HepG2 (cell line): ENCODE measurements at regions not wholly inside any gene's neighbourhood (a gene's known extent, or its start where the extent isn't known, plus 50 kb on each side); places are given as distances from the start of the nearest gene placed in this dataset.

ENCODE experiments used
- ASH2L ChIP-seq: fragments of 300-600, 200-600 bp; sonication (generic); IDR thresholded peaks from 2 replicates; pipeline ENCODE4 v1.7.0; 2017; ENCODE audit warnings: low read depth, mild to moderate bottlenecking, moderate library complexity, mixed read lengths, low read length; ENCODE audit not compliant: insufficient read length
- CBX2 ChIP-seq, 2 experiments: fragments of 200-600 bp in 1 of 2; sonication (generic); formaldehyde crosslinking in 1 of 2; IDR thresholded peaks; 2 replicates each; pipeline versions ENCODE4 v1.7.0 to v1.8.1; 2018 to 2022; ENCODE audit warnings: low read depth in 2 of 2, low read length in 1 of 2, mild to moderate bottlenecking in 1 of 2, missing genetic modification reagents in 1 of 2
- HNRNPL ChIP-seq: fragments of 200-400 bp; formaldehyde crosslinking; IDR thresholded peaks from 2 replicates; pipeline ENCODE4 v1.6.1; 2017; ENCODE audit warnings: mild to moderate bottlenecking, low read depth, low read length
- KDM5A ChIP-seq: fragments of 200-600 bp; sonication (generic); IDR thresholded peaks from 2 replicates; pipeline ENCODE4 v1.7.0; 2018; ENCODE audit warnings: antibody characterized with exemption, mild to moderate bottlenecking, low read length, borderline replicate concordance
- PAX8 ChIP-seq: sonication (generic); formaldehyde crosslinking; IDR thresholded peaks from 2 replicates; pipeline ENCODE4 v1.8.0; 2022; ENCODE audit warnings: mild to moderate bottlenecking, missing genetic modification reagents, borderline replicate concordance
- PTBP1 ChIP-seq: fragments of 200-400 bp; formaldehyde crosslinking; IDR thresholded peaks from 2 replicates; pipeline ENCODE4 v1.6.1; 2018; ENCODE audit warnings: low read length, low read depth; ENCODE audit not compliant: poor library complexity, severe bottlenecking
- REXO4 ChIP-seq: sonication (generic); formaldehyde crosslinking; IDR thresholded peaks from 2 replicates; pipeline ENCODE4 v1.8.0; 2022; ENCODE audit warnings: missing genetic modification reagents, mild to moderate bottlenecking, borderline replicate concordance
- SMARCC2 ChIP-seq: fragments of 450-650 bp; IDR thresholded peaks from 2 replicates; pipeline ENCODE4 v1.6.1; 2017; ENCODE audit warnings: antibody characterized with exemption, mild to moderate bottlenecking
- ZKSCAN8 ChIP-seq: IDR thresholded peaks from 2 replicates; pipeline ENCODE4 v1.6.1; 2016; ENCODE audit warnings: borderline replicate concordance, missing genetic modification reagents, missing compliant biosample characterization
- ZNF101 ChIP-seq: sonication (generic); formaldehyde crosslinking; IDR thresholded peaks from 2 replicates; pipeline ENCODE4 v1.4.0; 2020; ENCODE audit warnings: mild to moderate bottlenecking, low read depth, missing genetic modification reagents, borderline replicate concordance
- ZNF232 ChIP-seq: sonication (generic); formaldehyde crosslinking; IDR thresholded peaks from 2 replicates; pipeline ENCODE4 v1.4.0; 2020; ENCODE audit warnings: missing genetic modification reagents, borderline replicate concordance
- ZNF274 ChIP-seq: sonication (generic); formaldehyde crosslinking; IDR thresholded peaks from 2 replicates; pipeline ENCODE4 v1.5.1; 2020; ENCODE audit warnings: mild to moderate bottlenecking, missing genetic modification reagents
- TF ChIP-seq, protein P1 (sequence below): sonication (generic); formaldehyde crosslinking; IDR thresholded peaks from 2 replicates; pipeline ENCODE4 v1.4.0; 2020; ENCODE audit warnings: missing genetic modification reagents
- TF ChIP-seq, protein P2 (sequence below): sonication (generic); formaldehyde crosslinking; IDR thresholded peaks from 2 replicates; pipeline ENCODE4 v1.4.0; 2020; ENCODE audit warnings: missing genetic modification reagents, mild to moderate bottlenecking, borderline replicate concordance
- TF ChIP-seq, protein P3 (sequence below): IDR thresholded peaks from 2 replicates; pipeline ENCODE4 v1.6.1; 2012; ENCODE audit warnings: low read depth, low read length, improper control_type of control experiment
- TF ChIP-seq, protein P4 (sequence below): sonication (generic); formaldehyde crosslinking; conservative IDR thresholded peaks from 2 replicates; pipeline ENCODE4 v1.5.0; 2020; ENCODE audit warnings: missing genetic modification reagents
- TF ChIP-seq, protein P5 (sequence below): sonication (generic); formaldehyde crosslinking; IDR thresholded peaks from 2 replicates; pipeline ENCODE4 v1.8.1; 2022; ENCODE audit warnings: low read depth, mild to moderate bottlenecking, missing genetic modification reagents

DNA sequence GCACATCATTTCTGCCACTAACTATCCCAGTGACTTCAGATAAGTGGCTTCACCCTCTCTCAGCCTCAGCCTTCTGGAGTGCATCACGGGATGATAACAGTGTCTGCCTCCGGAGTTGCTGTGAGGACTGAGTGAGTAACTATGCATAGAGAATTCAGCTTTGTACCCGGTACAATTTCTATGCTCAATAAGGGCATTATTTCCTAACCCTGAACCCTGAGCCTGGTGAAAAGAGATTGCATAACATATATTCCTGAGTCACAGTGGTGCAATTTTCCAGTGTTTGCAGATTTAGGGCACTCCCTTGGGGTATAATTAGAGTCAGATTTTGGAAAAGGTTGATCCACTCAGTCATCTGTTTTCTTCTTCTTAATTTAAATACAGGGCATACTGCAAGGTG is 181.1 kb downstream of the PTPN11 start (continued):
- TF ChIP-seq, protein P1, sequence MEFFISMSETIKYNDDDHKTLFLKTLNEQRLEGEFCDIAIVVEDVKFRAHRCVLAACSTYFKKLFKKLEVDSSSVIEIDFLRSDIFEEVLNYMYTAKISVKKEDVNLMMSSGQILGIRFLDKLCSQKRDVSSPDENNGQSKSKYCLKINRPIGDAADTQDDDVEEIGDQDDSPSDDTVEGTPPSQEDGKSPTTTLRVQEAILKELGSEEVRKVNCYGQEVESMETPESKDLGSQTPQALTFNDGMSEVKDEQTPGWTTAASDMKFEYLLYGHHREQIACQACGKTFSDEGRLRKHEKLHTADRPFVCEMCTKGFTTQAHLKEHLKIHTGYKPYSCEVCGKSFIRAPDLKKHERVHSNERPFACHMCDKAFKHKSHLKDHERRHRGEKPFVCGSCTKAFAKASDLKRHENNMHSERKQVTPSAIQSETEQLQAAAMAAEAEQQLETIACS (CRISPR knock-in tag), result no peak
- TF ChIP-seq KDM5A (no peak), REXO4 (CRISPR knock-in tag) (no peak), ZNF232 (CRISPR knock-in tag) (no peak), HNRNPL (no peak), ZKSCAN8 (0 out of 2 replicates have a peak, but pooled peaks have one; percentile 55), PTBP1 (no peak), ZNF274 (no peak; the same call in 1 of the 2 replicates), PAX8 (CRISPR knock-in tag) (no peak), ASH2L (no peak), CBX2 (IDR thresholded peaks at IDR 0.05; ENCODE audit: low read depth, low read length) (no peak), CBX2 (CRISPR knock-in tag; IDR thresholded peaks at IDR 0.05; ENCODE audit: low read depth) (no peak), SMARCC2 (no peak), ZNF101 (no peak)
- TF ChIP-seq, protein P2, sequence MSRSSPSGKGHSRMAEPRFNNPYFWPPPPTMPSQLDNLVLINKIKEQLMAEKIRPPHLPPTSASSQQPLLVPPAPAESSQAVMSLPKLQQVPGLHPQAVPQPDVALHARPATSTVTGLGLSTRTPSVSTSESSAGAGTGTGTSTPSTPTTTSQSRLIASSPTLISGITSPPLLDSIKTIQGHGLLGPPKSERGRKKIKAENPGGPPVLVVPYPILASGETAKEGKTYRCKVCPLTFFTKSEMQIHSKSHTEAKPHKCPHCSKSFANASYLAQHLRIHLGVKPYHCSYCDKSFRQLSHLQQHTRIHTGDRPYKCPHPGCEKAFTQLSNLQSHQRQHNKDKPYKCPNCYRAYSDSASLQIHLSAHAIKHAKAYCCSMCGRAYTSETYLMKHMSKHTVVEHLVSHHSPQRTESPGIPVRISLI (CRISPR knock-in tag), result no peak
- TF ChIP-seq, protein P3, sequence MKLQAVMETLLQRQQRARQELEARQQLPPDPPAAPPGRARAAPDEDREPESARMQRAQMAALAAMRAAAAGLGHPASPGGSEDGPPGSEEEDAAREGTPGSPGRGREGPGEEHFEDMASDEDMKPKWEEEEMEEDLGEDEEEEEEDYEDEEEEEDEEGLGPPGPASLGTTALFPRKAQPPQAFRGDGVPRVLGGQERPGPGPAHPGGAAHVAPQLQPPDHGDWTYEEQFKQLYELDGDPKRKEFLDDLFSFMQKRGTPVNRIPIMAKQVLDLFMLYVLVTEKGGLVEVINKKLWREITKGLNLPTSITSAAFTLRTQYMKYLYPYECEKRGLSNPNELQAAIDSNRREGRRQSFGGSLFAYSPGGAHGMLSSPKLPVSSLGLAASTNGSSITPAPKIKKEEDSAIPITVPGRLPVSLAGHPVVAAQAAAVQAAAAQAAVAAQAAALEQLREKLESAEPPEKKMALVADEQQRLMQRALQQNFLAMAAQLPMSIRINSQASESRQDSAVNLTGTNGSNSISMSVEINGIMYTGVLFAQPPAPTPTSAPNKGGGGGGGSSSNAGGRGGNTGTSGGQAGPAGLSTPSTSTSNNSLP, result peak; percentile 75
- TF ChIP-seq, protein P4, sequence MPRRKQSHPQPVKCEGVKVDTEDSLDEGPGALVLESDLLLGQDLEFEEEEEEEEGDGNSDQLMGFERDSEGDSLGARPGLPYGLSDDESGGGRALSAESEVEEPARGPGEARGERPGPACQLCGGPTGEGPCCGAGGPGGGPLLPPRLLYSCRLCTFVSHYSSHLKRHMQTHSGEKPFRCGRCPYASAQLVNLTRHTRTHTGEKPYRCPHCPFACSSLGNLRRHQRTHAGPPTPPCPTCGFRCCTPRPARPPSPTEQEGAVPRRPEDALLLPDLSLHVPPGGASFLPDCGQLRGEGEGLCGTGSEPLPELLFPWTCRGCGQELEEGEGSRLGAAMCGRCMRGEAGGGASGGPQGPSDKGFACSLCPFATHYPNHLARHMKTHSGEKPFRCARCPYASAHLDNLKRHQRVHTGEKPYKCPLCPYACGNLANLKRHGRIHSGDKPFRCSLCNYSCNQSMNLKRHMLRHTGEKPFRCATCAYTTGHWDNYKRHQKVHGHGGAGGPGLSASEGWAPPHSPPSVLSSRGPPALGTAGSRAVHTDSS (CRISPR knock-in tag), result no peak
- TF ChIP-seq, protein P5, sequence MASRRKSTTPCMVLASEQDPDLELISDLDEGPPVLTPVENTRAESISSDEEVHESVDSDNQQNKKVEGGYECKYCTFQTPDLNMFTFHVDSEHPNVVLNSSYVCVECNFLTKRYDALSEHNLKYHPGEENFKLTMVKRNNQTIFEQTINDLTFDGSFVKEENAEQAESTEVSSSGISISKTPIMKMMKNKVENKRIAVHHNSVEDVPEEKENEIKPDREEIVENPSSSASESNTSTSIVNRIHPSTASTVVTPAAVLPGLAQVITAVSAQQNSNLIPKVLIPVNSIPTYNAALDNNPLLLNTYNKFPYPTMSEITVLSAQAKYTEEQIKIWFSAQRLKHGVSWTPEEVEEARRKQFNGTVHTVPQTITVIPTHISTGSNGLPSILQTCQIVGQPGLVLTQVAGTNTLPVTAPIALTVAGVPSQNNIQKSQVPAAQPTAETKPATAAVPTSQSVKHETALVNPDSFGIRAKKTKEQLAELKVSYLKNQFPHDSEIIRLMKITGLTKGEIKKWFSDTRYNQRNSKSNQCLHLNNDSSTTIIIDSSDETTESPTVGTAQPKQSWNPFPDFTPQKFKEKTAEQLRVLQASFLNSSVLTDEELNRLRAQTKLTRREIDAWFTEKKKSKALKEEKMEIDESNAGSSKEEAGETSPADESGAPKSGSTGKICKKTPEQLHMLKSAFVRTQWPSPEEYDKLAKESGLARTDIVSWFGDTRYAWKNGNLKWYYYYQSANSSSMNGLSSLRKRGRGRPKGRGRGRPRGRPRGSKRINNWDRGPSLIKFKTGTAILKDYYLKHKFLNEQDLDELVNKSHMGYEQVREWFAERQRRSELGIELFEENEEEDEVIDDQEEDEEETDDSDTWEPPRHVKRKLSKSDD, result no peak
